Kidney epithelial cell (primary cell): ENCODE measurements at regions not wholly inside any gene's neighbourhood (a gene's known extent, or its start where the extent isn't known, plus 50 kb on each side); places are given as distances from the start of the nearest gene placed in this dataset.

Source experiments
- DNase-seq: peaks from one replicate; pipeline ENCODE4 v3.0.0-alpha.2; 2010; ENCODE audit warnings: low read depth
- H3K27me3 ChIP-seq: 2 replicates; pipeline ENCODE4 v1.6.0; 2011; ENCODE audit warnings: low read length; ENCODE audit not compliant: control insufficient read depth, insufficient read depth
- H3K36me3 ChIP-seq: 2 replicates; pipeline ENCODE4 v1.5.1; 2011; ENCODE audit warnings: low read length; ENCODE audit not compliant: control insufficient read depth, insufficient read depth
- H3K4me3 ChIP-seq: 2 replicates; pipeline ENCODE4 v1.5.1; 2011; ENCODE audit warnings: low read depth, mild to moderate bottlenecking, control low read depth, low read length
- CTCF ChIP-seq: IDR thresholded peaks from 2 replicates; pipeline ENCODE4 v1.5.1; 2011; ENCODE audit warnings: mild to moderate bottlenecking, moderate library complexity, low read length, control low read depth, inconsistent platforms; ENCODE audit not compliant: insufficient read depth, poor library complexity, severe bottlenecking

- no peaks in the 10 kb centered on the region for H3K27me3 ChIP-seq
- no peak for TF ChIP-seq CTCF
- no peaks in the 10 kb centered on the region for H3K36me3 ChIP-seq
- DNase-seq: no peak
- no peak overlapping the region for H3K4me3 ChIP-seq
These were observed 369.9 kb downstream of the DNAH5 start for GRCh38 chr5:13574574-13574973.

- H3K4me3 ChIP-seq: no peak overlapping the region
- no peaks in the 10 kb centered on the region for H3K36me3 ChIP-seq
- H3K27me3 ChIP-seq: no peaks in the 10 kb centered on the region
- DNase-seq: no peak
- TF ChIP-seq CTCF: no peak
These were observed 372.3 kb downstream of the DNAH5 start for GRCh38 chr5:13572163-13572562.

- Histone ChIP-seq H3K36me3 (no peaks in the 10 kb centered on the region), H3K27me3 (no peaks in the 10 kb centered on the region), H3K4me3 (no peak overlapping the region)
- no peak for DNase-seq
- no peak for TF ChIP-seq CTCF
These were observed 375.3 kb downstream of the DNAH5 start for GRCh38 chr5:13569090-13569715.

GRCh38 chr5:13567819-13568218, 376.7 kb downstream of the DNAH5 start:
- no peak overlapping the region for H3K4me3 ChIP-seq
- no peak for TF ChIP-seq CTCF
- H3K27me3 ChIP-seq: no peaks in the 10 kb centered on the region
- no peaks in the 10 kb centered on the region for H3K36me3 ChIP-seq
- peak; percentile 43 for DNase-seq

DNA sequence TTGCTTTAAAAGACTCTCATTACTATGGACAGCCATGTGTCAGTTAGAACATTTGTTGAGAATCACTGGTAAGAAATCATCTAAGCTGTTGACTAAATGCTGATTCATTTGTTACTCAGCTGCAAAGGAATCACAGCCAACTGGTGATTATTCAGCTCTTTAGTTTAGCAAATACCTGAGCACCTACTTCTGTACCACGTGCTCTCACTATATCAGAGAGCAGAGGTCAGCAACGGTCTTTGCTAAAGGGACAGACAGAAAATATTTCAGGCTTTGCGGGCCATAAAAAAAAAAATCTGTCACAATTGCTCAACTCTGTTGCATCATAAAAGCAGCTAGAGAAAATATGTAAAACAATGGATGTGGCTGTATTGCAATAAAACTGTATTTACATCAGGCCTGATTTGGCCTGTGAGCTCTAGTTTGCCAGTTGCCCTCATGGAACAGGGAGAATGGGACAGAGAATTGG, 377.6 kb downstream of the DNAH5 start:
- no peak overlapping the region for H3K4me3 ChIP-seq
- no peak for TF ChIP-seq CTCF

DNA sequence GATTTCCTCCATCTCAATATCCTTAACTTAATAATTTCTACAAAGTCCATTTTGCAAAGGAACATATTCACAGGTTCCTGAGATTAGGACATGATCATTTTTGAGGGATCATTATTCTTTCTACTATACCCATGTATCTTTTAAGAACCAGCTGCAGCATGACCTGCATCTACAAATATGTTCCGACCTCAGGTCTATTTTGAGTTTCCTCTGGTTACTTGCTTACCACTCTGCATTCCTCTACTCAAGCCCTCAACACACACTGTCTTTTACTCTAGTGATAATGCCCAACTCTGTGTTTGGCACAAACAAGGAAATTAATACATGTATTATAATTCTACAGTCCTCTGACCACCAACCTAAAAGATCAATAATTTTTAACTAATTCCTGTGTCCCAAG, 386.1 kb downstream of the DNAH5 start:
- no peaks in the 10 kb centered on the region for H3K36me3 ChIP-seq
- no peak for TF ChIP-seq CTCF
- H3K27me3 ChIP-seq: no peaks in the 10 kb centered on the region
- DNase-seq: no peak
- H3K4me3 ChIP-seq: no peak overlapping the region

More for the DNA sequence above, 377.6 kb downstream of the DNAH5 start:
- H3K27me3 ChIP-seq: no peaks in the 10 kb centered on the region
- no peaks in the 10 kb centered on the region for H3K36me3 ChIP-seq
- peak; percentile 41 for DNase-seq
